ENCODE measurements at regions not wholly inside any gene's neighbourhood (a gene's known extent, or its start where the extent isn't known, plus 50 kb on each side); places are given as distances from the start of the nearest gene placed in this dataset.

- Histone ChIP-seq H3K4me1 (ENCODE audit: control insufficient read depth, insufficient read depth, low read length) (peaks cover 1% of the 10 kb centered on the region; the same call in 1 of the 2 replicates), H2BK5ac (ENCODE audit: low read depth, low read length, poor library complexity, severe bottlenecking) (no peak overlapping the region), H3K4ac (ENCODE audit: low read depth, low read length) (no peak overlapping the region), H2BK15ac (ENCODE audit: low read depth, low read length) (no peak overlapping the region), H2BK20ac (ENCODE audit: low read depth, low read length) (no peak overlapping the region), H4K5ac (ENCODE audit: low read depth, low read length) (no peak overlapping the region), H3K9ac (ENCODE audit: low read depth, low read length) (no peak overlapping the region), H2BK120ac (ENCODE audit: low read depth, low read length) (no peak overlapping the region), H3K23ac (ENCODE audit: low read depth, low read length) (no peak overlapping the region), H3K27me3 (ENCODE audit: control insufficient read depth, insufficient read depth, low read length) (no peaks in the 10 kb centered on the region), H3K9me1 (ENCODE audit: insufficient read depth, low read length) (no peaks in the 10 kb centered on the region), H3K27ac (ENCODE audit: insufficient read depth, low read length) (no peak overlapping the region), H3K18ac (ENCODE audit: low read depth, low read length) (no peak overlapping the region), H3K36me3 (ENCODE audit: control insufficient read depth, insufficient read depth, low read length) (no peaks in the 10 kb centered on the region), H3K4me2 (ENCODE audit: low read depth, low read length) (no peak overlapping the region), H2AK9ac (replicated peaks; ENCODE audit: low read depth, low read length, poor library complexity) (no peak overlapping the region), H3K4me3 (ENCODE audit: insufficient read depth, low read depth, low read length) (no peak overlapping the region), H3K79me1 (ENCODE audit: low read depth in 1 of 2, low read length in 2 of 2) (no peaks in the 10 kb centered on the region), H3K14ac (replicated peaks; ENCODE audit: low read depth, low read length) (no peak overlapping the region; the same call in 1 of the 2 replicates), H3K9me3 (ENCODE audit: control insufficient read depth, insufficient read depth, low read length) (no peaks in the 10 kb centered on the region), H4K20me1 (ENCODE audit: insufficient read depth, low read length) (no peaks in the 10 kb centered on the region), H4K91ac (ENCODE audit: insufficient read depth, low read depth, low read length) (no peak overlapping the region), H3K56ac (ENCODE audit: extremely low read depth, insufficient read depth, low read length) (no peak overlapping the region), H2AK5ac (ENCODE audit: low read depth, low read length) (no peak overlapping the region), H4K8ac (ENCODE audit: low read depth in 2 of 2, low read length in 2 of 2) (no peak overlapping the region), H2AFZ (replicated peaks; ENCODE audit: low read length, poor library complexity) (no peak overlapping the region)
- in situ Hi-C loops (cut with MboI; ENCODE audit: low sequenced_read_pairs), result no loop called here
- dilution Hi-C loops (cut with HindIII; ENCODE audit: low sequenced_read_pairs, unreplicated experiment), result no loop called here
- DNase-seq (no peak), ATAC-seq (ENCODE audit: low read depth) (no peak)
- TF ChIP-seq CEBPB (IDR thresholded peaks at IDR 0.05; ENCODE audit: low read depth, low read length) (no peak), BHLHE40 (IDR thresholded peaks at IDR 0.05; ENCODE audit: low read depth, low read length) (no peak), MAFK (IDR thresholded peaks at IDR 0.05; ENCODE audit: low read depth, low read length) (no peak), NFE2L2 (IDR thresholded peaks at IDR 0.05; ENCODE audit: low read depth, low read length) (no peak), MXI1 (IDR thresholded peaks at IDR 0.05; ENCODE audit: borderline replicate concordance, low read depth, low read length) (no peak)
- BruUV-seq (replicated peaks), result no TSS peak
- POLR2A ChIA-PET (ENCODE audit: unreplicated experiment), result no interaction called here
- intact Hi-C loops (cut with micrococcal nuclease), result loop anchor here (2.0 kb wide), 1 partner anchor 15 kb away; no protein-coding TSS in a partner anchor
- CTCF ChIA-PET, result interaction anchor here (1.4 kb wide), 1 partner anchor 19 kb away, joined by 3 read pairs; no protein-coding TSS in a partner anchor
- WGBS, 2 experiments (ENCODE audit: extremely low coverage in 2 of 2, insufficient read length in 1 of 2), result no CpG with 5 or more reads among the region's 2 CpGs
Measured at GRCh38 chr5:87097664-87098063, 170.0 kb upstream of the RASA1 start.
